GM19035 (cell line): ENCODE measurements at regions not wholly inside any gene's neighbourhood (a gene's known extent, or its start where the extent isn't known, plus 50 kb on each side); places are given as distances from the start of the nearest gene placed in this dataset.
A peak's percentile ranks its signal among the peaks of the same experiment; 100 is the strongest.
"Not testable (repeated sequence)": the region's sequence is repeated elsewhere in the genome, so short reads cannot be mapped to it uniquely, and the experiment has no call there.

Source experiments
- ATAC-seq: cut with Tn5 transposase; IDR thresholded peaks from one replicate; pipeline ENCODE4 v1.9.1; 2021; ENCODE audit not compliant: unreplicated experiment

DNA sequence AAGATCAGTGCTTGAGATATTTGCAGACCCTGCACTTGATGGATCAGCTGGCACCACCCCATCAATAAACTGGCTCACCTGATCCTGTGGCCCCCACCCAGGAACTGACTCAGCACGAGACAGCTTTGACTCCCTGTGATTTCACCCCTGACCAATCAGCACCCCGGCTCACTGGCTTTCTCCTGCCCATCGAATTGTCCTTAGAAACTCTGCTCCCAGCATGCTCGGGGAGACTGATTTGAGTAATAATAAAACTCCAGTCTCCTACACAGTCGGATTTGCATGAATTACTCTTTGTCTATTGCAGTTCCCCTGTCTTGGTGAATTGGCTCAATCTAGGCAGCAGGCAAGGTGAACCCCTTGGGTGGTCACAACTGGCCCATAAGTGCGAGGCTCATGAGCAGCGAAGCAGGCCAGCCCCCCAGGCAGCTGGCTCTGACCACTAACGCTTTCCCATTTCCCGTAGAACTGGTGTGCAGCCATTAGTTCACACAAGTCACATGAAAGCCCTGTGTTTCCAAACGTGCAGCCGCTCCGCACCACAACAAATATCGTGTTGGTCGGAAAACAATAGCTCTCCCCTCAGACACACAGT is 79.6 kb downstream of the RSPH3 start:
- ATAC-seq = no peak

DNA sequence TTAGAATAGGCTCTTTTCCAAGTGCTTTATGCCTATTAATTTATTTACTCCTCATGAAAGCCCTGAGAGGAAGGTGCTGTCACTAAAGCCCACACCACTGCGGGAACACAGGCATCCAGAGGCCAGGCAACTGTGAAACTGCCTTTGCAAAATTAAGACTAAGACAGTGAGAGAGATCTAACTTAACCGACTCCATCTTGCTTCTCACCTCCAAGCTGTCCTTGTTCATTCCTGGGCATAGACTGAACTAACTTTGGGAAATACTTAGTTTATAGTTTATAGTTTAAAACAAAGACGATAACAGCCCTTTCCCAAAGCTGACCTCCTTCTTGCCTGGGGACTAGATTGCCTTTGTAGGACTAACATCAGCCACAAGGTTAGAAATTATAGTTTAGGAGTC is 80.1 kb downstream of the RSPH3 start:
- no peak for ATAC-seq

DNA sequence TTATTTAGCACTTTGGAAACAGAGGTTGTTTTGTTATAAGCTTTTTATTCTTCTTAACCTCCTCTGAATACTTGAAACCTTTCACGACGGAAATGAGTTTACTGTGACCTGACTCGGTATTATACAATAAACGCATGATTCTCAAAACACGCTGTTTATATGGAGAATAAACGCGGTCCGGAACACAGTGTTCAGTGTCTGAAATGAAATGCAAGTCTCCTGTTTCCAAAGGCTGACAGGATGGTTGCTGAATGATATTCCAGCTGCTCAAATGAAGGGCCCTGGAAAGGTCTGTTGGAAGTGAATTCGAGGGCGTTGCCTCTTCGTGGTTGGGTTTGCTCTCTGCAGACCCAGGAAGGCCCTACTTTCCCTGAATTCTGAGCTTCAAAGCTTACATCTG is 83.4 kb downstream of the RSPH3 start:
- ATAC-seq = no peak

DNA sequence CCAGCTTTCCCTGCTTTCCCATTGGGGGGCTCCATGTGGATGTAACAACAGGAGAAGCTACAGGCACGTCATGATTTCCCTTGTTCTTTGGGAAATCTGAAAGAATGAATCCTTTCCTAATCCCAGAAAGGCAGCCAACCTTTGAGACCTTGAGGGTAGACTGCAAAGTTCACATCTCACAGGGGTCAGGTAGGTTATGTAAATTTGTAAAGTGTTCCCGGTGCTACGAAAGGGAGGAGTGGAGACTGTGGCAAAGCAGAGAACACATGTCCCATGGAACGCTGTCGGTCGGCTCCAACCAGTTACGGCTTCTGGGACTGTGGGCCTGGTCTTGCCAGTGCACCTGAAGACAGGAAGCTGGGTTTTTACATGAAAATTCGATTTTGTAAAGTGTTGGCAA is 85.1 kb downstream of the RSPH3 start:
- ATAC-seq = no peak

DNA sequence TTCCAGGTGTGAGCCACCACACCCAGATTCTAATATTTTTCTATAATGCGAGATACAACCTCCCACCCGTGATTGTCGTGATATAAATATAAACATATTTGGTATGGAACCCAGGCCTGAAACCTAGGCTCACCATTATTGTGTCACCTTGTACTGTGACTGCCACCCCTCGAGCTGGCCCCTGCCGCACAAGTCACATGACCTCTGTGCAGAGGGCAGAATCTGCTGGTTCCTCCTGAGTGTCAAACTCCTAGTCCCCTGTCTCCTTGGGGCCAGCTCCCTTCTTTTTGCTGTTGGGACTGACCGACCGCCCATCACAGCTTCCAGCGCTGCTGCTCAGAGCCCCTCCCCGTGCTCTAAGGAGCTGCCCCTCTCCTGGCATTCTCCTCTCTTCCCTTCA is 86.4 kb downstream of the RSPH3 start:
- no peak for ATAC-seq

GRCh38 chr6:158912655-158913054 is 87.3 kb downstream of the RSPH3 start:
- no peak for ATAC-seq

DNA sequence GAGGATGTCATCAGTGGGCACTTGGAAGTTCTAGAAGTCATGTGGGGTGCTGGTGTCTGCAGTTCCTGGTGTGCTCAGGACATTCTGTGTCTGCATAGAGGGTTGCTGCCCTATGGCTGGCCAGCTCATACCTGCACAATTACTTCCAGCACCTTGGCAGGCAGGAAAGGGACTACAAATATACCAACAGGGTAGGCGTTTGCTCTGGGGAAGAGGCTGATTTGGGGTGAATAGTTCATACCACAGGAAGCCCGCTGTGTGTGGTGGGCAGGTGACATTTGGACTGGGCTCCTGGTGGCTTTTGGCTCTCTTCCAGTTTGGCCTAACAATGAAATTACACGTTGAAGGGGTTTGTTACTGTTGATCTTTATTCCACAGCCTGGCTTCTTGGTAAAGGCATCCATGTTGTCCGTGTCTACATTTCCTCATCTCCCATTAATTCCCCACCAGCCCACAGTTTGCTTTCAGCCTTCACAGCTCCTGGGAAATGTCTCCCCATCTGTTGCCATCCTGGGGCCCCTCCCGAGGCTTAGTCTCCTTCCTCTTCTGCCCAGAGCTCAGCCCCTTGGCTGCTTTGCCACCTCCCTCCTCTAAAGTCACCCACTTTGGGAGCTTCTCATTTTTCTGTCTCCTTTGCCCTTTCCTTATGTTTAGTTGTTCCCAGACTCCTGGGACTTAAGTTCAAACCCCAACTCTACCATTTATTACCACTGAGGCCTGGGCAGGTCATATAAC is 88.1 kb downstream of the RSPH3 start:
- ATAC-seq = no peak

DNA sequence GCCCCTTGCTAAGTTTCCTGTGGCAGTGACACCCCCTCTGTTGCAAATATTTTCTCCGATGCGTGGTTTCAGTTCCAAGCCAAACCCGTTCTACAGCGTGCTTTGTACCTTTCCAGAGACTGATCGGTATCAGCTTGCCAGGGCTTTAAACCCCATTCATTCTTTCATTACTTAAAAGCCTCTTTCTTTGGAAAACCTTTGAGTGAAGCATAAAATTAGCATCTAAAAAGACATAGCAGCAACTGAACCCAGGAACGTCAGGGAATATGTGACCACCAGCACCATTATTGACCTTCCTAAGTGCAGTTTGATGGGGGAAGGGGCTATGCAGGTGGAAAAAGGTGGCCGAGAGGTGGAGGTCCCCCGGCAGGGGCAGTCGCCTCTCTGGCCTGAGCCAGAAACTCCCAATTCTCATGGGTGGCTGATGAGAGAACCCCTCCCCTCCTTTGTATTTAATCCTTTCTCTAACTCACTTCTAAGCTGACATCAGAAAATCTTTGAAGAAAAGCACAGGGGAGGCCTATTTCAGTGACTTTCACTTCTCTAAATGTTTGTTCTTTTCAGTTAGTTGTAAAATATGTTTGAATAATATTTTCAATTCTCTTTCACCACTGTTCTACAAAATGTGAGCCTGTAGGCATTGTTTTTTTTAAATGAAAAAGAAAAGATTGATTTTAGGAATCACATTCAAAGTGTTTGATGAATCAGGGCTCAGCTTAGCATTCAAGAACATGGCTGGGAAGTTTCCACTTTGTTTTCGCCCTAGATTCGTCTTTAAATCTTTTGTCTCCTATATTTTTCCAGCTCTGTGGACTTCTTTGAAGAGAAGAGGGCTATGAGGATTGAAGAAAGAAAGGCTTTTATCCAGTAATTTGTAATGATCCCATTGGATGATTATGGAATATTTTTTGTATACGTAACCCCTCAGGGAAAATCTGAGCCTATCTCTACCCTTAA is 89.2 kb downstream of the RSPH3 start:
- ATAC-seq = peak; percentile 64

DNA sequence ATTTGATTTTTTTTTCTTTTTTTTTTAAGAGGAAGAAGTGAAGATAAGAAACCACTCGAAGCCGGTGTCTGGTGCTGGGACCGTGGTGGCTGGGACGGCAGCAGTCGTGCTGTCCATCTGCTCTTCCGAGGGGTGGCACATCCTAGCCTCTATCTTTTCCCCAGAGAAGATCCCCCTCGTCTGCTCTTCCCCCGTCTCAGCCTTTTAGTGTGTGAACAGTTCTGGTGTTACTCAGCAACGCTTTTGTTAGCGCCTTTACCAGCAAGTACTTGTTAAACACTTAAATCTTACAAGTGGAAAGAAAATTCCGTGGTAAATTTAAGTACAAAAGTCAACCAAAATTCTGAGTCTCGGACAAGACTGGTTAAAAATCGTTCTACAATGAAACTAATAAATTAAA is 90.1 kb downstream of the RSPH3 start:
- no peak for ATAC-seq

DNA sequence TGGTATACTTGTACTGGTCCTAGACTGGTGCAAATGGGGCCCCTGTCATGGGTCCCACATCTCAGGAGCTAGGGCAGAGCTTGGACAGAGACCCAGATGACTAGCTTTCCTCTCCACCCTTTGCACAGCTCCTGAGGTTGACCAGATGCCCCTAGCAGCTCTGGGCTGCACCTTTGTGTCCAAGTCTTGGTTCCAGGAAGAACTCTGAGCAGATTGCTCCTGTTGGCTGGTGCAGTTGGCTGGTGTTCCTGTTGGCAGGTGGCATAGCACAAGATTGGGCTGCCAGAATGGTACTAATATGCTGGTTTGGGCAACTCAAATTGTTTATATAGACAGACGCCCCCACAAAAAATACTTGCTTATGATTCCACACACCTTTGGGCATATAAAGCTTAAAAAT is 89.4 kb upstream of the EZR start:
- ATAC-seq = no peak

DNA sequence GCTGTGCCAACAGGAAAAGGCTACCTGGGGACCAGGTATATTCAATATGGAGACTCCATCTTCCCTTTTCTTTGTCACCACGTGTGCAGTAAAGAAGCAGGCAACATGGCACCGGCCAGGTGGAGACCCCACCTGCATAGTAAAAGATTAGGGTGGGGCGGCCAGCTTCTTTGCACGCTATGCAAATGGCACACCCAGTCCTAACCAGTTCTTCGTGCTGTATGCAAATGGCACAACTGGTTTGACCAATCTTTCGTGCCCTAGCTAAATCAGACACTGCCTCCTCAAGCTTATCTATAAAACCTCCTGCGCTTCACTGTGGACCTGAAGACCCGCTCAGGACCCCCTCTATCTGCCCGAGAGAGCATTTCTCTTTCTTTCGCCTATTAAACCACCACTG is 88.8 kb upstream of the EZR start:
- ATAC-seq = no peak

DNA sequence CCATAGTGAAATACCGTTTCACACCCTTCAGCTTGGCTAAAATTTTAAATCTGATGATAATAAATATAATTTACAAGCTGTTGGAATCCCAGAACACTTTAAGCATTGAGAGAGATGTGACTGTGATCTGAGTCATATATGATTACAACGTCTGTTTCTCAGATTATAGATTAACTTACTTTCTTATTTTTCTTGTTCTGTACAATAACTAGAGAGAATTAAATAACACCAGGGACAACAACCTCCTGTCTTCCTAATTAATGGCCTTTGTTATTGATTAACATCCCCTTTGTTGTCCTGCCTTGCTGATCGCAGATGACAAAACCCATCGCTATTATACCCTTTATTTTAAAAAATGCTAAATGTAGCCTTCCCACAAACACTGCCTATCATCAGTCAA is 87.8 kb upstream of the EZR start:
- ATAC-seq = no peak

GRCh38 chr6:158905277-158905676 is 86.1 kb upstream of the EZR start:
- no peak for ATAC-seq

DNA sequence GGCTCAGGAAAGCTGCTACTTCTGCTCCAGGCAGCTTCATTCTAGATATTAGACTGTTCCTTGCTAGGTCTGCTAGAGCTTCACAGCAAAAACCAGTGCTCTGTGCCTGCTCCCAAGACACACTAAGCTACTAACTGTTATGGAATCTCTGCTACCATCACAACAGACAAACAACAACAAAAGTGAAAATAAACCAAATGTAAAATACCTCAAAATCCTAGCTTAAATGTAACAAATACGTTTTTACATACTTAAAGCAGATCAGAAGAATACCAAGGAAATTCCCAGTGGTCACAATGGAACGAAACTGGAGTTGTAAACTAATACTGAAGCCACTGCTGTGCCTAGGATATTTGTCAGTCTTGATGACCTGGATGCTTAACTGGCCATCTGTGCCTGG is 84.6 kb upstream of the EZR start:
- no peak for ATAC-seq

DNA sequence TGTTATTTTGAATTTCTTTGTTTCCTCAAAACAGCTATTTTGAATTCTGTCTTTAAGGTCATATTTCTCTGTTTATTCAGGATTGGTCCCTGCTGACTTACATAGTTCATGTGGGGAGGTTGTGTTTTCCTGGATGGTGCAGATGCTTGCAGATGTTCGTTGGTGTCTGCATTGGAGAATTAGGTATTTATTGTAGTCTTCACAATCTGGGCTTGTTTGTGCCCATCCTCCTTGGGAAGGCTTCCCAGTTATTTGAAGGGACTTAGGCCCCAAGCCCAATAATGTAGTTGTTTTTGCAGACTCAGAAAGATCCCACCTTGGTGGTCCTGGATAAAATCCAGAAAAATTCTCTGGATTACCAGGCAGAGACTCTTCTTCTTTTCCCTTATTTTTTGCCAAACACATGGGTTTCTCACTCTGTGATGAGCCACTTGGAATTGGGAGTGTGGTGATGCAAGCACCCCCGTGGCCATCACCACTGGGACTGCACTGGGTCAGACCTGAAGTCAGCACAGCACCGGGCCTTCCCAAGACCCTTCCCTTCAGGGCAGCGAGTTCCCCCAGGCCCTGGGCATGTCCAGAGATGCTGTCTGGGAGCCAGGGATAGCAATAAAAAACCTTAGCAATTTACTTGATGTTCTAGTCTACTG is 81.6 kb upstream of the EZR start:
- ATAC-seq = no peak

DNA sequence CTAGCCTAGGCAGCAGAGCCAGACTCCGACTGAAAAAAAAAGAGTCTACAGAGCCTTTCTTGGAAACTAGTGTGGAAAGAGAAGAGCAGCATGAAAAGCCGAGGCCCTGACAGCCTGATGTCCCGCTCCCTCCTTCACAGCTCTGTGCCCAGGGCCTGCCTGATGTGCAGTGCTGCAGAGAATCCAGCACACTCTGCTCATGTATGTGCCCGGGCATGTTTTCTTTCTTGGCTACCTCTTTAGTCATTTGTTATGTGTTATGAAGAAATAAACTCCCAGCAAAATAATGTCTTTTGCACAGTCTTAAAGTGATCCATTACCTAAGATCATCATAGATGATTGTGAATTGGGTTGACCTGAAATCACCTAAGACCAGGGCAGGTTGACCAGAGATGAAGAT is 78.1 kb upstream of the EZR start:
- no peak for ATAC-seq

DNA sequence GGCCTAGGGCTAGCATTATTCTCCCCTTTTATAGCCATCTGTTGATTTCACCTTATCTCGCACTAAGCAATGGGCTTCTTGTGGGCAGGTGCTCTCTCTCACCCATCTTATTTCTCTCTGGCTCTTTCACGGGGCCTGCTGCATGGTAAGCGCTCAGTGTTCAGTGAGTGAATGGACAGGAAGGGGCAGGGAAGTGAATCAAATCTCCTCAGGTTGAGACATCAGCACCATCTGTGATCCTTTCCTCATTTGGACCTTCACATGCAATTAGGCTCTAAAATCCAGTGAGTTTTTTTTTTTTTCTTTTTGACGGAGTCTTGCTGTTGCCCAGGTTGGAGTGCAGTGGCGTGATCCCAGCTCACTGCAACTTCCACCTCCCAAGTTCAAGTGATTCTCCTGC is 76.5 kb upstream of the EZR start:
- no peak for ATAC-seq

DNA sequence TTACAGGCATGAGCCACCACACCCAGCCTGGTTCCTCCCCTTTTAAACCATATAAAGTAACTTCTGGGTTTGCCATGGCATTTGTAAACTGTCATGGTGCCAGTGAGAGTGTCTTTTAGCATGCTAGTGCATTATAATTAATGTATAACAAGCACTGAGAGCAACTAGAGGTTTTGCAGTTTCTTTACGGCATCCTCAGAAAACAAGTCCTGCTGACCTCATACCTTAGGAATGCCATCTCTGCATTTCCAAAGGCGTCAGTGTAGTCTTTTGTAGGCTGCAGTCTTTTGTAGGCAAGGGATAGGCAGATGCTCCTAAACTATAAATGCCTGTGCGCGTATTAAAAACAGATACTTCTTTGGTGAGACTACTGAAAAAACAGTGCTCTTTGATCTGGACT is 75.0 kb upstream of the EZR start:
- no peak for ATAC-seq

GRCh38 chr6:158892266-158892665 is 73.1 kb upstream of the EZR start:
- no peak for ATAC-seq

- ATAC-seq = not testable (repeated sequence)
These were observed 72.4 kb upstream of the EZR start for GRCh38 chr6:158891560-158891959.

- not testable (repeated sequence) for ATAC-seq
These were observed 69.0 kb upstream of the EZR start for GRCh38 chr6:158888171-158888570.
